Activated naive CD4-positive, alpha-beta T cell treated with anti-CD3 and anti-CD28 coated beads for 36 hours (primary cell): ENCODE measurements at regions not wholly inside any gene's neighbourhood (a gene's known extent, or its start where the extent isn't known, plus 50 kb on each side); places are given as distances from the start of the nearest gene placed in this dataset.

Source experiments
- CTCF ChIA-PET: fragments of 350-600 bp; sonication (Branson Sonifier 250); formaldehyde crosslinking; loops from one replicate; lab custom pipeline; 2021; ENCODE audit warnings: antibody characterized with exemption; lab: Charles Lee
- DNase-seq: peaks from one replicate; pipeline ENCODE4 v3.0.0-alpha.2; 2020
- H3K27ac Mint-ChIP-seq: one replicate; pipeline ENCODE4 v1.8.0; 2021; ENCODE audit warnings: mild to moderate bottlenecking, mixed read lengths
- H3K27me3 Mint-ChIP-seq: one replicate; pipeline ENCODE4 v1.8.0; 2021; ENCODE audit warnings: low read depth, mixed read lengths
- H3K36me3 Mint-ChIP-seq: one replicate; pipeline ENCODE4 v1.8.0; 2021; ENCODE audit warnings: low read depth, mixed read lengths
- H3K4me1 Mint-ChIP-seq: one replicate; pipeline ENCODE4 v1.8.0; 2021; ENCODE audit warnings: low read depth, mixed read lengths
- H3K4me3 Mint-ChIP-seq: one replicate; pipeline ENCODE4 v1.8.0; 2021; ENCODE audit warnings: mild to moderate bottlenecking, moderate library complexity, mixed read lengths
- H3K9me3 Mint-ChIP-seq: one replicate; pipeline ENCODE4 v1.8.0; 2021; ENCODE audit warnings: mixed read lengths
- intact Hi-C: fragments of 100-400 bp; cut with micrococcal nuclease; formaldehyde crosslinking; loops from one replicate; pipeline ENCODE4 v1.15.1; 2023

GRCh38 chr12:25744313-25744712, 191.2 kb upstream of the LMNTD1 start:
- intact Hi-C loops = no loop called here
- Mint-ChIP-seq H3K4me3 (no peak overlapping the region), H3K27me3 (no peaks in the 10 kb centered on the region), H3K27ac (no peak overlapping the region), H3K36me3 (no peaks in the 10 kb centered on the region), H3K4me1 (no peaks in the 10 kb centered on the region), H3K9me3 (no peaks in the 10 kb centered on the region)
- DNase-seq = no peak
- CTCF ChIA-PET = no interaction called here

DNA sequence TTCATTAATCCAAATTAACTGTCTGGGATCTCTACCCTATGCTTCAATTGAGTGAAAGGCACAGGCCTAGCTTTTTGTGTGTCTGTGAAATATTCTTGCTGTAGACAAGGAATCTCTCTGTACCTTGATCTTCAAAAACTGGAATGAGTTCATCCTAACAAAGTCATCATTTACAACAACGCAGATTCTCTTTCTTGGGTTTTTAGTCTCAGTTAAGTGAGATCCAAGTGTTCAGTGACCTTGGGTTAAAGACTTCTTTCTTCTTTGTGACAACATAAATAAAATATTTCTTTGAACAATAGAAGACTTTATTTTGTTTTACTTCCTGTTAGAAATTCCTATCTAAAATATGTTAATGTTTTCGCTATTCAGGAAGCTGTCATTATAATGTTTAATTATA, 192.2 kb upstream of the LMNTD1 start:
- CTCF ChIA-PET = no interaction called here
- intact Hi-C loops = no loop called here
- no peaks in the 10 kb centered on the region for H3K27me3 Mint-ChIP-seq

DNA sequence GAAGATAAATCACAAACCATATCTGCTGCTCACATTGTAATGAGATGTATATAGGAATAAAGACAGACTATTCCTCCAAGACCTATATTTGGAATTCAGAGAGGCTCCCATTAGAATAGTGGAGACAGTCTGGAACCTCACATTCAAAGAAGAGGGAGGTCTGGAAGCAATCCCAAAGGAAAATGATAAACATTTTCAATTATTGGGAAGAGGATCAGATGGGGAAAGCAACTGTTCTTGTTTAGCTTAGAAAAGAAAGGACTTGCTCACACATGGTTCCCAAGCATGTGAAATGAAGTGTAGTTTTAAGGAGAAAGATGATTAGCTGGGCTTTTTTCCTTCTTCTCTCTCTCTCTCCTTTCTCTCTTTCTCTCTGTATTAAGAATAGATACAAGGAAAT, 193.0 kb upstream of the LMNTD1 start:
- DNase-seq = no peak
- H3K4me3 Mint-ChIP-seq = no peak overlapping the region
- no peaks in the 10 kb centered on the region for H3K9me3 Mint-ChIP-seq
- no peaks in the 10 kb centered on the region for H3K4me1 Mint-ChIP-seq
- no peaks in the 10 kb centered on the region for H3K27me3 Mint-ChIP-seq
- intact Hi-C loops = no loop called here
- CTCF ChIA-PET = no interaction called here
- H3K27ac Mint-ChIP-seq = no peak overlapping the region
- no peaks in the 10 kb centered on the region for H3K36me3 Mint-ChIP-seq

More for the DNA sequence above, 192.2 kb upstream of the LMNTD1 start:
- no peak overlapping the region for H3K27ac Mint-ChIP-seq
- H3K4me3 Mint-ChIP-seq = no peak overlapping the region
- no peaks in the 10 kb centered on the region for H3K4me1 Mint-ChIP-seq
- H3K9me3 Mint-ChIP-seq = no peaks in the 10 kb centered on the region
- no peaks in the 10 kb centered on the region for H3K36me3 Mint-ChIP-seq
- DNase-seq = no peak

DNA sequence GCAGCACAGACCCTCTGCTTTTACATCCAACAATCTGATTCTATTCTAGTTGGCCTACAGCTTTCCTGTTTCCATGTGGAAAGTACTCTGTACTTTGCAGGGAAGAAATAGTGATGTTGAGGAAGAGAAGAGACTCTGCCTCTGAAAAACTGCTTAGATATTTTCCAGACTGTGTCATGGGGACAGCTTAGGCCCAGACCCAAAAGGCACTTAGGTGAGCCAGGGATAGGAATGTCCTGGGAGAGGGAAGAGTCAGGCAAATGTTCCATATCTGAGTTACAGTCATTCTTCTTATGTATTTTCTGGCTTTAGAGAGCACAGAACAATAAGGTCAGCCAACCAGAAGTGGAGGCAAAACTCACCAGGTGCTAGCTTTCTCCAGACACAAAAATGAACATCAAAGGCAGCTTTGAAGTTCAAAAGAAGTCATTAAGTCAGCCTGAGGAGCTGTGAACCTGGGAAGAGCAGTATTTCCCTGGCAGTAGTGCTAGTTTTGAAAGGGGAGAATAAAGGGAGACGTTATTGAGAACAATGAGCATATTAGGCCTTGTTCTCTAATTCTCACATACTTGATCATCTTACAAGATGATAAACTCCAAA, 199.7 kb upstream of the LMNTD1 start:
- Mint-ChIP-seq H3K27ac (no peak overlapping the region), H3K4me3 (no peak overlapping the region), H3K27me3 (no peaks in the 10 kb centered on the region), H3K9me3 (no peaks in the 10 kb centered on the region), H3K36me3 (no peaks in the 10 kb centered on the region), H3K4me1 (no peaks in the 10 kb centered on the region)
- CTCF ChIA-PET = no interaction called here
- no peak for DNase-seq
- intact Hi-C loops = no loop called here

DNA sequence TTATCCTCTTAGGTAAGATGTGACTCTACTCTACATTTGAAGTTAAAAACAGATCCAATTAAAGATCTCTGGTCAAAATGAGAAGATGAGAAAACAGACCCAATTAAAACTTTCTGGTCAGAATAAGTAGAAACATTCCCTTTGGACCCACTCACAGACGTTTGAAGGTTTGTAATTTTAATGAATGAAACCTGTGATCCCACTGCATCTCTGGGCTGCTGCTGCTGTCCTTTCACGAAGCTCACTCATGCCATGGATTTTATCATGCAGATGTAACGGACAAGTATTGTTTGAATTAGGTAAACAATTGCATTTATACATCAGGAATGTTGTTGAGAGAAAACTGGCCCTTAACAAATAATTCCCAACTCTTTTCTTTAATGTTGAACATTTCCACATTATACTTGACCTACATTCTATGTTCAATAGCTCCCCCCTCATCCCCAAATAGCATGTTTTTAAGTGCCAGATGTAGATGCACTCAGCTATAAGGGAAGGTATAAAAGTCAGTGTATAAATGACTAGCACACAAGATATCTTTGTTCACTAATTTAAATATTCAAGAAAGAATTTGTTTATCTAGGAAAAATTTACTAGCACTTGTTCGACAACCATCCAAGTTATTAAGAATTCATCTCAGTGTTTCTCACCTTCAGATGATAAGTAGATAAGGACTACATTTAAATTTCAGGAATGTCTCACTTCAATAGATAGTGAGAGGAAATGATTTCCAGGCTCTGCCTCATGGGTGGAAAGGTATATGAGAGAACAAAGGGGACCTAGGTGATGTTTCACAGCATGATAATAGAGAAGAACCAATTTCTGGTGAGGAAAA, 202.3 kb upstream of the LMNTD1 start:
- no peaks in the 10 kb centered on the region for H3K27me3 Mint-ChIP-seq
- CTCF ChIA-PET = no interaction called here
- no peak overlapping the region for H3K27ac Mint-ChIP-seq
- intact Hi-C loops = no loop called here
- DNase-seq = no peak
- H3K36me3 Mint-ChIP-seq = no peaks in the 10 kb centered on the region
- no peak overlapping the region for H3K4me3 Mint-ChIP-seq
- no peaks in the 10 kb centered on the region for H3K4me1 Mint-ChIP-seq
- H3K9me3 Mint-ChIP-seq = no peaks in the 10 kb centered on the region

DNA sequence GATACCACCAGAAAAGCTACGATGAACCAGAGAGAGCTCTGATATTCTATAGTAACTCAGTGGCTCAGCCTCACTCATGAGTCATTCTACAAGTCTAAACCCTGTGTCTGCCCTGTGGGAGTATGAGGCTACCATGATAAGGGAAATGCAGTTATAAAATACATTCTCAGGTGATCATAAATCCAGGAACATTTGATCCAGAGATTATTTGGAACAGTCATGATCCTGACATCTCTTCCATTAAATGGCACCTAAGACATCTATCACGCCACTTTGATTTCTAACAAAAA, 202.6 kb upstream of the RASSF8 start:
- Mint-ChIP-seq H3K27me3 (no peaks in the 10 kb centered on the region), H3K27ac (no peak overlapping the region), H3K36me3 (no peaks in the 10 kb centered on the region), H3K4me1 (no peaks in the 10 kb centered on the region), H3K9me3 (no peaks in the 10 kb centered on the region), H3K4me3 (no peak overlapping the region)
- CTCF ChIA-PET = interaction anchor here (0.6 kb wide), 1 partner anchor 16 kb away, joined by 4 read pairs; no protein-coding TSS in a partner anchor
- DNase-seq = no peak
- intact Hi-C loops = no loop called here

GRCh38 chr12:25757037-25757665, 201.3 kb upstream of the RASSF8 start:
- Mint-ChIP-seq H3K9me3 (no peaks in the 10 kb centered on the region), H3K4me3 (no peak overlapping the region), H3K27me3 (no peaks in the 10 kb centered on the region), H3K4me1 (no peaks in the 10 kb centered on the region), H3K27ac (no peak overlapping the region), H3K36me3 (no peaks in the 10 kb centered on the region)
- DNase-seq = no peak
- CTCF ChIA-PET = no interaction called here
- intact Hi-C loops = no loop called here

DNA sequence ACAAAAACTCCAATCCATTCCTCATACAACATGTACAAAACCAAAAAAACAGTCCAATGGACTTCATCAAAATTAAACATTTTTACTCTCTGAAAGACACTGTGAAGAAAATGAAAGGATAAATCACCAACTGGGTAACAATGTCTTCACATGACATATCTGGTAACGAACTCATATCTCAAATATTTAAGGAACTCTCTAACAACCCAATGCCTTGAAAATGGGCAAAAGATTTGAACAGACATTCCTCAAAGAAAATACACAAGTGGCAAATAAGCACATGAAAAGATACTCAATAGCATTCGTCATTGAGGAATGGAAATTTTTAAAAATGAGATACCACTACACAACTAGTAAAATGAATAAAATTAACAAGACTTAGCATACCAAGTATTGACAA, 198.7 kb upstream of the RASSF8 start:
- H3K4me1 Mint-ChIP-seq = no peaks in the 10 kb centered on the region
- DNase-seq = no peak
- H3K36me3 Mint-ChIP-seq = no peaks in the 10 kb centered on the region
- H3K27ac Mint-ChIP-seq = no peak overlapping the region
- H3K27me3 Mint-ChIP-seq = no peaks in the 10 kb centered on the region
- no peak overlapping the region for H3K4me3 Mint-ChIP-seq
- CTCF ChIA-PET = no interaction called here
- no peaks in the 10 kb centered on the region for H3K9me3 Mint-ChIP-seq
- intact Hi-C loops = no loop called here

DNA sequence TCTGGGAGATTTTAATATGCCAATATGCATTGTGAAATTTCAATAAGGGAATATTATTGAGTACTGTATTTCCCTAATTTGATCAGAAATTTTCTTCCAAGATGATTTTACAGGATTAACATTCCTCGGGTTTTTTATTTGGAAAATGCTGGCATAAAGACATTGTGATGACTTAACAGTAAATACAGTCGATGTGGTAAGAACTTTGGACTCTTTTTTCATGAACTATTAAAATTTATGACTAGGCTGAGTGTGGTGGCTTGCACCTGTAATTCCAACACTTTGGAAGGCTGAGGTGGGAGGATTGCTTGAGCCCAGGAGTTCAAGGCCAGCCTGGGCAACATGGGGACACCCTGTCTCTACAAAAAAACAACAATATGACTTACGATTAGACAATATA, 197.1 kb upstream of the RASSF8 start:
- Mint-ChIP-seq H3K27me3 (no peaks in the 10 kb centered on the region), H3K4me3 (no peak overlapping the region), H3K4me1 (no peaks in the 10 kb centered on the region), H3K9me3 (no peaks in the 10 kb centered on the region), H3K36me3 (no peaks in the 10 kb centered on the region), H3K27ac (no peak overlapping the region)
- CTCF ChIA-PET = no interaction called here
- intact Hi-C loops = no loop called here
- no peak for DNase-seq

GRCh38 chr12:25764409-25764808, 194.1 kb upstream of the RASSF8 start:
- Mint-ChIP-seq H3K4me3 (no peak overlapping the region), H3K27ac (no peak overlapping the region), H3K36me3 (no peaks in the 10 kb centered on the region), H3K9me3 (no peaks in the 10 kb centered on the region), H3K27me3 (no peaks in the 10 kb centered on the region), H3K4me1 (no peaks in the 10 kb centered on the region)
- CTCF ChIA-PET = no interaction called here
- intact Hi-C loops = no loop called here
- no peak for DNase-seq

DNA sequence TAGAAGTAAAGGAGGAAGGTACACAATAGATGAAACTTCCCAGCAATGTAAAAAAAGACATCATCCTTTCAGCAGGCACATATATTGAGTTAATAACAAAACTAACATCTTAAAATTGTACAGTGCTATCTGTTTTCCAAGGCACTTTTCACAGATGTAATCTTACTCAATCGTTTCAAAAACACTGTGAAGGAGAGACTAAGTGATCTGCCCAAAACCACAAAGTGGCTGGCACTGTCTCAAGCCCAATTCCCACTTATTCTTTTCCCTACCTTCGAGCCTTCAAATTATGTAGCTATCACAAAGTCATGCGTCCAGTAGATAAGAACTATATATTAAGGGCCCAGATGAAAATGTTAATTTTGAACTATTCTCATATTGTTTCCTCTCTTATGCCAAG, 193.6 kb upstream of the RASSF8 start:
- CTCF ChIA-PET = interaction anchor here (0.7 kb wide), 1 partner anchor 913 kb away, joined by 3 read pairs; no protein-coding TSS in a partner anchor
- Mint-ChIP-seq H3K4me1 (no peaks in the 10 kb centered on the region), H3K36me3 (no peaks in the 10 kb centered on the region), H3K4me3 (no peak overlapping the region), H3K27me3 (no peaks in the 10 kb centered on the region), H3K27ac (no peak overlapping the region), H3K9me3 (no peaks in the 10 kb centered on the region)
- no peak for DNase-seq
- intact Hi-C loops = no loop called here

- no peaks in the 10 kb centered on the region for H3K27me3 Mint-ChIP-seq
- H3K4me1 Mint-ChIP-seq = no peaks in the 10 kb centered on the region
- H3K36me3 Mint-ChIP-seq = no peaks in the 10 kb centered on the region
- no peak for DNase-seq
- intact Hi-C loops = no loop called here
- no peak overlapping the region for H3K4me3 Mint-ChIP-seq
- no peaks in the 10 kb centered on the region for H3K9me3 Mint-ChIP-seq
- H3K27ac Mint-ChIP-seq = no peak overlapping the region
- CTCF ChIA-PET = no interaction called here
Measured at GRCh38 chr12:25767606-25768005, 190.9 kb upstream of the RASSF8 start.

GRCh38 chr12:25768151-25768550, 190.3 kb upstream of the RASSF8 start:
- CTCF ChIA-PET = no interaction called here
- Mint-ChIP-seq H3K4me3 (no peak overlapping the region), H3K36me3 (no peaks in the 10 kb centered on the region), H3K9me3 (no peaks in the 10 kb centered on the region), H3K27ac (no peak overlapping the region), H3K27me3 (no peaks in the 10 kb centered on the region), H3K4me1 (no peaks in the 10 kb centered on the region)
- intact Hi-C loops = no loop called here
- no peak for DNase-seq
